ENCODE measurements at regions not wholly inside any gene's neighbourhood (a gene's known extent, or its start where the extent isn't known, plus 50 kb on each side); places are given as distances from the start of the nearest gene placed in this dataset.
"Not testable (repeated sequence)": the region's sequence is repeated elsewhere in the genome, so short reads cannot be mapped to it uniquely, and the experiment has no call there.

- not testable (repeated sequence) for H3K27ac ChIP-seq (ENCODE audit: low read length, poor library complexity, severe bottlenecking); H3K23ac ChIP-seq (ENCODE audit: low read length in 2 of 2); H2AFZ ChIP-seq (ENCODE audit: low read depth, low read length); H4K8ac ChIP-seq (ENCODE audit: low read length); H3K4me2 ChIP-seq (ENCODE audit: low read length, poor library complexity, severe bottlenecking); H2BK15ac ChIP-seq (ENCODE audit: low read depth, poor library complexity, severe bottlenecking); H2BK5ac ChIP-seq (ENCODE audit: low read depth, low read length, poor library complexity, severe bottlenecking); H4K91ac ChIP-seq (ENCODE audit: low read length); DNase-seq; H3K4me3 ChIP-seq (ENCODE audit: insufficient read depth in 1 of 2, low read depth in 1 of 2, low read length in 2 of 2); H3K36me3 ChIP-seq (ENCODE audit: control insufficient read depth in 1 of 2, insufficient read depth in 2 of 2, low read depth in 1 of 2, low read length in 2 of 2); H2BK12ac ChIP-seq (ENCODE audit: low read length in 2 of 2); H3K9ac ChIP-seq (ENCODE audit: low read length); H3K9me3 ChIP-seq (ENCODE audit: control insufficient read depth, low read length); H3K27me3 ChIP-seq (ENCODE audit: control insufficient read depth in 1 of 2, insufficient read depth in 1 of 2, low read length in 2 of 2); H3K4ac ChIP-seq (ENCODE audit: low read depth in 1 of 2, low read length in 2 of 2); H3K14ac ChIP-seq (ENCODE audit: low read length in 2 of 2); H2BK120ac ChIP-seq (ENCODE audit: low read depth, low read length); H3K18ac ChIP-seq (ENCODE audit: low read depth in 1 of 2, low read length in 2 of 2); H2AK5ac ChIP-seq (ENCODE audit: low read length, severe bottlenecking); H3K4me1 ChIP-seq (ENCODE audit: control insufficient read depth, insufficient read depth, low read depth, low read length); H3K79me1 ChIP-seq (replicated peaks; ENCODE audit: low read length, poor library complexity, severe bottlenecking)
- WGBS: 75% methylated on average over 3 of the region's 3 CpGs
Observed at GRCh38 chr18:70766254-70766653, 477.4 kb downstream of the SOCS6 start.

GRCh38 chr18:70762812-70763211 lies 474.0 kb downstream of the SOCS6 start:
- no peak overlapping the region for H3K23ac ChIP-seq (ENCODE audit: low read length in 2 of 2)
- no peak overlapping the region for H4K91ac ChIP-seq (ENCODE audit: low read length)
- no peak overlapping the region for H2BK15ac ChIP-seq (ENCODE audit: low read depth, poor library complexity, severe bottlenecking)
- H3K27ac ChIP-seq (ENCODE audit: low read length, poor library complexity, severe bottlenecking): no peak overlapping the region
- no peak overlapping the region for H2BK5ac ChIP-seq (ENCODE audit: low read depth, low read length, poor library complexity, severe bottlenecking)
- DNase-seq: no peak
- no peak overlapping the region for H2AFZ ChIP-seq (ENCODE audit: low read depth, low read length)
- no peaks in the 10 kb centered on the region for H3K79me1 ChIP-seq (replicated peaks; ENCODE audit: low read length, poor library complexity, severe bottlenecking)
- H3K4me1 ChIP-seq (ENCODE audit: control insufficient read depth, insufficient read depth, low read depth, low read length): no peaks in the 10 kb centered on the region
- H3K9me3 ChIP-seq (ENCODE audit: control insufficient read depth, low read length): peaks cover 4% of the 10 kb centered on the region
- no peak overlapping the region for H2AK5ac ChIP-seq (ENCODE audit: low read length, severe bottlenecking)
- 44% methylated on average over 3 of the region's 4 CpGs for WGBS
- no peak overlapping the region for H2BK120ac ChIP-seq (ENCODE audit: low read depth, low read length)
- H2BK12ac ChIP-seq (ENCODE audit: low read length in 2 of 2): no peak overlapping the region
- H3K18ac ChIP-seq (ENCODE audit: low read depth in 1 of 2, low read length in 2 of 2): no peak overlapping the region
- H3K9ac ChIP-seq (ENCODE audit: low read length): no peak overlapping the region
- H3K36me3 ChIP-seq (ENCODE audit: control insufficient read depth in 1 of 2, insufficient read depth in 2 of 2, low read depth in 1 of 2, low read length in 2 of 2): no peaks in the 10 kb centered on the region
- H4K8ac ChIP-seq (ENCODE audit: low read length): no peak overlapping the region
- H3K4me3 ChIP-seq (ENCODE audit: insufficient read depth in 1 of 2, low read depth in 1 of 2, low read length in 2 of 2): no peak overlapping the region
- H3K4me2 ChIP-seq (ENCODE audit: low read length, poor library complexity, severe bottlenecking): no peak overlapping the region
- no peaks in the 10 kb centered on the region for H3K27me3 ChIP-seq (ENCODE audit: control insufficient read depth in 1 of 2, insufficient read depth in 1 of 2, low read length in 2 of 2)
- H3K14ac ChIP-seq (ENCODE audit: low read length in 2 of 2): no peak overlapping the region
- no peak overlapping the region for H3K4ac ChIP-seq (ENCODE audit: low read depth in 1 of 2, low read length in 2 of 2)

DNA sequence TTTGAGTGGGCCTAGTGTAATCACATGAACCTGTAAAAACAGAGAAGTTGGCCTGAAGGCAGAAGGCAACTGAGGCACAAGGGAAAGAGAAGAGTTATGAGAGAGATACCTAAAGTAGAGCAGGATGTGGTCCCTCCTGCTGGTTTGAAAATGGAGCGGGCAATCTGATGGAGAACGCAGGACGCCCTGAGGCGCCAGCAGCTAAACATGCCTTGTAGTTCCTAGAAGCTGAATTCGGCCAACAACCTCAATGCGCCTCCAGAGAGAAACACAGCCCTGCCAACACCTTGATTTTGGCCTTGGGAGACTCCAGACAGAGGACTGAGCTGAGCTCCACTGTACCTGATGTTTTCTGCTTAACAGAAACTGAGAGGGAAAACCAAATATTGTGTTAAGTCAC lies 469.9 kb downstream of the SOCS6 start:
- H3K4me1 ChIP-seq (ENCODE audit: control insufficient read depth, insufficient read depth, low read depth, low read length): no peaks in the 10 kb centered on the region
- no peak overlapping the region for H3K4me2 ChIP-seq (ENCODE audit: low read length, poor library complexity, severe bottlenecking)
- H3K4ac ChIP-seq (ENCODE audit: low read depth in 1 of 2, low read length in 2 of 2): no peak overlapping the region
- H3K27me3 ChIP-seq (ENCODE audit: control insufficient read depth in 1 of 2, insufficient read depth in 1 of 2, low read length in 2 of 2): no peaks in the 10 kb centered on the region
- H2AK5ac ChIP-seq (ENCODE audit: low read length, severe bottlenecking): no peak overlapping the region
- H3K14ac ChIP-seq (ENCODE audit: low read length in 2 of 2): no peak overlapping the region
- H2BK120ac ChIP-seq (ENCODE audit: low read depth, low read length): no peak overlapping the region
- no peak overlapping the region for H4K91ac ChIP-seq (ENCODE audit: low read length)
- H3K4me3 ChIP-seq (ENCODE audit: insufficient read depth in 1 of 2, low read depth in 1 of 2, low read length in 2 of 2): no peak overlapping the region
- H3K27ac ChIP-seq (ENCODE audit: low read length, poor library complexity, severe bottlenecking): no peak overlapping the region
- H3K36me3 ChIP-seq (ENCODE audit: control insufficient read depth in 1 of 2, insufficient read depth in 2 of 2, low read depth in 1 of 2, low read length in 2 of 2): no peaks in the 10 kb centered on the region
- WGBS: 83% methylated on average over 6 of the region's 6 CpGs
- no peak overlapping the region for H2BK5ac ChIP-seq (ENCODE audit: low read depth, low read length, poor library complexity, severe bottlenecking)
- H3K9me3 ChIP-seq (ENCODE audit: control insufficient read depth, low read length): peaks cover 3% of the 10 kb centered on the region
- no peak for DNase-seq
- no peaks in the 10 kb centered on the region for H3K79me1 ChIP-seq (replicated peaks; ENCODE audit: low read length, poor library complexity, severe bottlenecking)
- no peak overlapping the region for H4K8ac ChIP-seq (ENCODE audit: low read length)
- no peak overlapping the region for H3K18ac ChIP-seq (ENCODE audit: low read depth in 1 of 2, low read length in 2 of 2)
- no peak overlapping the region for H3K23ac ChIP-seq (ENCODE audit: low read length in 2 of 2)
- H2AFZ ChIP-seq (ENCODE audit: low read depth, low read length): no peak overlapping the region
- no peak overlapping the region for H2BK15ac ChIP-seq (ENCODE audit: low read depth, poor library complexity, severe bottlenecking)
- no peak overlapping the region for H2BK12ac ChIP-seq (ENCODE audit: low read length in 2 of 2)
- no peak overlapping the region for H3K9ac ChIP-seq (ENCODE audit: low read length)

- no peak overlapping the region for H2BK120ac ChIP-seq (ENCODE audit: low read depth, low read length)
- peaks cover 8% of the 10 kb centered on the region for H3K9me3 ChIP-seq (ENCODE audit: control insufficient read depth, low read length)
- H3K23ac ChIP-seq (ENCODE audit: low read length in 2 of 2): no peak overlapping the region
- H3K4me1 ChIP-seq (ENCODE audit: control insufficient read depth, insufficient read depth, low read depth, low read length): no peaks in the 10 kb centered on the region
- no peak overlapping the region for H2BK12ac ChIP-seq (ENCODE audit: low read length in 2 of 2)
- no peaks in the 10 kb centered on the region for H3K36me3 ChIP-seq (ENCODE audit: control insufficient read depth in 1 of 2, insufficient read depth in 2 of 2, low read depth in 1 of 2, low read length in 2 of 2)
- no peaks in the 10 kb centered on the region for H3K27me3 ChIP-seq (ENCODE audit: control insufficient read depth in 1 of 2, insufficient read depth in 1 of 2, low read length in 2 of 2)
- no peak overlapping the region for H4K8ac ChIP-seq (ENCODE audit: low read length)
- 100% methylated on average over 1 of the region's 1 CpG for WGBS
- no peak overlapping the region for H2BK5ac ChIP-seq (ENCODE audit: low read depth, low read length, poor library complexity, severe bottlenecking)
- no peak overlapping the region for H3K18ac ChIP-seq (ENCODE audit: low read depth in 1 of 2, low read length in 2 of 2)
- H3K4ac ChIP-seq (ENCODE audit: low read depth in 1 of 2, low read length in 2 of 2): no peak overlapping the region
- no peak overlapping the region for H3K4me3 ChIP-seq (ENCODE audit: insufficient read depth in 1 of 2, low read depth in 1 of 2, low read length in 2 of 2)
- no peak overlapping the region for H2AK5ac ChIP-seq (ENCODE audit: low read length, severe bottlenecking)
- H2BK15ac ChIP-seq (ENCODE audit: low read depth, poor library complexity, severe bottlenecking): no peak overlapping the region
- DNase-seq: no peak
- H3K4me2 ChIP-seq (ENCODE audit: low read length, poor library complexity, severe bottlenecking): no peak overlapping the region
- H4K91ac ChIP-seq (ENCODE audit: low read length): no peak overlapping the region
- H3K27ac ChIP-seq (ENCODE audit: low read length, poor library complexity, severe bottlenecking): no peak overlapping the region
- no peak overlapping the region for H2AFZ ChIP-seq (ENCODE audit: low read depth, low read length)
- no peak overlapping the region for H3K9ac ChIP-seq (ENCODE audit: low read length)
- no peak overlapping the region for H3K14ac ChIP-seq (ENCODE audit: low read length in 2 of 2)
- H3K79me1 ChIP-seq (replicated peaks; ENCODE audit: low read length, poor library complexity, severe bottlenecking): no peaks in the 10 kb centered on the region
Observed at GRCh38 chr18:70754486-70754885, 465.6 kb downstream of the SOCS6 start.

Data from mesenchymal stem cell (in vitro differentiated cells and primary cell).